ENCODE measurements at regions not wholly inside any gene's neighbourhood (a gene's known extent, or its start where the extent isn't known, plus 50 kb on each side); places are given as distances from the start of the nearest gene placed in this dataset.

DNA sequence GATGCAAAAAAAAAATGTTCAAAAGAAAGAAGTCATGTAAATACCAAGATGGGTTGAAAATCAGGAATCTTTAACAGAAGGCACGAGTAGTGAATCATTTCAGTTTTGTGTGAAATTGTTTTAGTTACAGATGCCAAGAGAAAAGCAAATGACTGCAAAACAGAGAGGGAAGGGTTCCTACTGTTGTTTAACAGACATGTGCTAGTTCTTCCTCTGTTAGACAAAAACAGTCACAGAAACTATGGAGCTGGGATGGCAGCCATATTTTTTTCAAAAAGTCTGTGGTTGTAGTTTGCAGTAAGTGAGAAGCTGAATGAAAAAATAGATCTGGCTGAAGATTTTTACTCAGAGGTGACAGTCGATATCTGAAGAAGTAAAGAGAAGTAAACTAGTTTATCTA lies 511.9 kb downstream of the ZIC1 start:
- DNase-seq (ENCODE audit: low read depth in 3 of 3, low spot score in 2 of 3) = no peak

DNA sequence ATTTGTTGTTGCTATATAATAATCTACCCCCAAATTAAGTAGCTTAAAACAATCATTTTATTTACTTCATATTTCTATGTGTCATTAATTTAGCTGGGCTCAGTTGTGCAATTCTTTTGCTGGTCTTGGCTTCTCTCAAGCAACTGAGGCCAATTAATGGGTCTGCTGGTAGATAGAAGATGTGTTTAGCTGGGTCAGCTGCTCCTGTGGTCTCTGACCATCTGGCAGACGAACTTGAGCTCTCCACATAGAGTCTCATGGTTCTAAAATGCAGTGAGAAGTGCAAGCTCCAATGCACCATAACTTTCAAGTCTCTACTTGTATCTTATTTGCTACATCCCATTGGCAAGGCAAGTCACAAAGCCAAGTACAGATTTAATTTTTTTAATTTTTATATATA lies 515.6 kb downstream of the ZIC1 start:
- DNase-seq (ENCODE audit: low read depth in 3 of 3, low spot score in 2 of 3) = no peak

DNA sequence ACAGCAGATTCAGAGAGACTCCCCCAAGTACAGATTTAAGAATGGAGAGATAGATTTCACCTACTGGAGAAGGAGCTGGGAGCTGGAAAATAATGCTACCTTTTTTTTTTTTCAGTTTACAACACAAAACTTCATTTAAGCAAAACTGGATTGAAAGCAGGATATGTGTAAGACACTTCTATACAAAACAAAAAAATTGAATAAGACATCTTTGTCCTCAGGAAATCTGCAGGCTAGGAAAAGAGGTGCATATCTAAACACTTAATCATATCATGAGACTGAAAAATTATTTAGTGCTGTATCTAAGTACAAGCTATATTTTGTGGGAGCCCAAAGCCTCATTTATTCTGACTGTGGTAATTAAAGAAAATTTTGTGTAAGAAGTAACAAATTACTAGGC lies 516.1 kb downstream of the ZIC1 start:
- no peak for DNase-seq (ENCODE audit: low read depth in 3 of 3, low spot score in 2 of 3)

DNA sequence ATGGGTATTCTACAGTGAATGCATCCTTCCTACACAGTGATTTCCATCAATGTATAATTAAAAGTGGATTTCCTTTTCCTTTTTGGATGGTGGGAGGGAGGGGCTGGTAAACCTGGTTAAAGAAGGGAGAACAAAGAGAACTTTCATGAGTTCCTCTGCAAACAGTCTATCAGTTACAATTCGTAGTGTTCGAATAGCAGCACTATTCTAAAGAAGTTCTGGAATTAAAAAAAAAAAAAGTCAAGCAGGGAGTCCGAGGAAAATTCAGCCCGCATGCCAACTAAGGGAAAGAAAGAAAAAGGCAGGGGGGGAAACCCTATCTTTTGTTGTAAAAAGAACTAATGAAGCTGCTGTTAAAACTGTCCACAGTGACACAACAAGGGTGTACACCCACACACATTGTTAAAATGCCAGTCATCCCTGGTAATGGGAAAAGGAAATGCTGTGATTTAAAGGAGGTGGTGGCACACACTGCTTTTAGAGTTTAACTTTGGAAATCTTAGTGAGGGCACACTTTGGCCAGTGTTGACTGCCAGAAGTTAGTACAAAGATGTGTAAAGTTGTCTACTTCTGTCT lies 521.2 kb downstream of the ZIC1 start:
- peak in 2 of 3 donors; percentile 5 to 13 for DNase-seq (ENCODE audit: low read depth in 3 of 3, low spot score in 2 of 3)

DNA sequence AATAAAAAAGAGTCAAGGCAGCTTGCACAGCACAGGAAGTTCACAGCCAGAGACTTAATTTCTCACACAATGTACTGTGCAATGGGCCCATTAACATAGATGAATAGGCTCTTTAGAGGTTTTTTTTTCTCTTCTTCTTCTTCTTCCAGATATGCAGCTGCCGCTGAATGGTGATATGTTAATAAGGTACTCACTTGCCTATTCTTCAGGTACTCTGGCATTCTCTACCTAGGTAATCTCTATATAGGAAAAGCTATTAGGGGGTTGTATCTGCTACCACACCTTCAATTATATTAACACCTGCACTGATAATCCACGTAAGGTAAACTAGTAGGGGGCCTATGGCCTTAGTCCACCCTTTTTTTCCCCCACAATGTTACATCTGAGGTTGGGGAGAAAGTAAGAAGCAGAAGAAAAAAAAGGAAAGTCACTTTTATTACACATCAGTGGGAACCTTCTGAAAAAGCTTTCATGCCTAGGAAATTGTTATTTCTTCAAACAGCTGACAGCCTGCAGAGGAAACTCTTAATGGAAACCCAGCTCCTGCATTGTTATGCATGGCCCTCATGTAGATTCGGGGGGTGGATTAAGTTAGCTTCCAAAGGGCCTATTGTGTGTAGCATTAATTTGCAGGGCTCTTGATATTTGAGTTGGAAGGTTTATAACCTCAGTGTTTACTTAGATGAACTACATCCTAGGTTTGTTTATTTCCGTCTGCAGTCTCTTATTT lies 525.5 kb downstream of the ZIC1 start:
- DNase-seq (ENCODE audit: low read depth in 3 of 3, low spot score in 2 of 3) = no peak

DNA sequence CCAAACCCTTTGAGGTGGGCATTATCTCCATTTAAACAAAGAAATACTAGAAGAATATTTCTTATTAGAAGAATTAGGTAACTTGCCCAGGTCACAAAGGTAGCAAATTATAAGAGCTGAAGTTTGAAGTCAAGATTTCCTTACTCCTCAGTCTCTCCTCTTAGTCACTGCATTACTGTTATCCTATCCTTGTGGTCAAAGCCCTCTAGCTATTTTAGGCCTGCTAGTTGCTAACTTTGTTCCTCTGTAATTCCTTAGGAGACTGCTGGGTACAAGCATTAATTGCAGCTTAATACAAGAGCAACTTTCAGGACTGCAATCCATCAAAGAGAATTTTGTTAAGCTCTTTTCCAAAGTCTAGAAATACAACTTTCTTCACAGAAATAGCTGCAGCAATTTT lies 528.2 kb downstream of the ZIC1 start:
- DNase-seq (ENCODE audit: low read depth in 3 of 3, low spot score in 2 of 3) = no peak

DNA sequence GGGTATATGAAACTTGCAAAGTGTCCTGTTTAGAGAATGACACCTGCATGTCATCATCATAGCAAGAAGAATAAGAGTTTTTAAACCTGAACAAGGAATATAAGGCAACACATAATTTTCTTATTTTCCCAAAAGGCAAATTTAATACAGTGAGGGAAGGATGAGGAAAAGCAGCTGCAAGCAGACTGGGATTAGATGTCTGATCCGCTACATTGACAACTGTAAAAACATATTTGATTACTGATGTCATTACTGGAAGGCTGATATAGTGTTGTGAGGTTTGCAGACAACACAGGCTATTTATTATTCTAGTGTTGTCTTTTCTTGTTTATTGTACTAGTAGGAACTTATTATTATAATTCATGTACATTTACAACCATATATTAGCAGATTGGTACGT lies 528.7 kb downstream of the ZIC1 start:
- no peak for DNase-seq (ENCODE audit: low read depth in 3 of 3, low spot score in 2 of 3)

DNA sequence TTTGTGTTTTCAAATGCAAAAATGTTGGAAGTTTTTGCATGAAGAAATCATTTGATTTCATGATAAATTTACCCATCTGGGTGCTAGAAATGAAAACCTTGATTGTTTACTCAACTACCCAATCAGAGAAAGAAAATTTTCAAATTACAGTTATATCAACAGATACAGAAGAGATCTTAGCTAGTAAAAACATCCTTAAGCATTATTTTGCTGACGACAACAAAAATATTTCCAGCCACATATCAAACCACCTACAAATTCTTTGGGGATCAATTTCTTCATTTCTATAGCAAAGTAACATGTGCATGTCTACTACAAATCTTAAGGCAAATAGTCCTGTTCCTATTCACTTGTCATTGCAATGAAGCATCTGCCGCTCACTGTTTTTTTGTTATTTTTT lies 530.3 kb downstream of the ZIC1 start:
- no peak for DNase-seq (ENCODE audit: low read depth in 3 of 3, low spot score in 2 of 3)

DNA sequence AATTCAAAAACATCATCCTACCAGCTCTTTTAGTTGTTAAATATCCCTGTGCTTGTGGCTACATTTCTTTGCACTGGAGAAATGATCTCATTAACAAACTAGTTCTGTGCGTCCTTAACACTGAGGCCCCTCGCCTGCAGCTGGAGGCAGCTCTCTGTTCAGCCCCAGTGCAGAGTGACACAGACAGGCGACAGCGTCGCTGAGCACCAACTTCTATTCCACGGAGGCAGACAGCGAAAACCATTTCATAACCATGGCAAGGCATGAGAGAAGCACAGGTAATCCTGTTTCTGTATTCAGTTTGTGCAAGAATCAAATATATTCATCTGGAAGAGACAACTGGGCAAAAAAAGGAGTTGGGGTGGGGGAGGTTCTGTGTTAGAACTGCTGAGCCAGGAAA lies 530.7 kb downstream of the ZIC1 start:
- DNase-seq (ENCODE audit: low read depth in 3 of 3, low spot score in 2 of 3) = no peak

DNA sequence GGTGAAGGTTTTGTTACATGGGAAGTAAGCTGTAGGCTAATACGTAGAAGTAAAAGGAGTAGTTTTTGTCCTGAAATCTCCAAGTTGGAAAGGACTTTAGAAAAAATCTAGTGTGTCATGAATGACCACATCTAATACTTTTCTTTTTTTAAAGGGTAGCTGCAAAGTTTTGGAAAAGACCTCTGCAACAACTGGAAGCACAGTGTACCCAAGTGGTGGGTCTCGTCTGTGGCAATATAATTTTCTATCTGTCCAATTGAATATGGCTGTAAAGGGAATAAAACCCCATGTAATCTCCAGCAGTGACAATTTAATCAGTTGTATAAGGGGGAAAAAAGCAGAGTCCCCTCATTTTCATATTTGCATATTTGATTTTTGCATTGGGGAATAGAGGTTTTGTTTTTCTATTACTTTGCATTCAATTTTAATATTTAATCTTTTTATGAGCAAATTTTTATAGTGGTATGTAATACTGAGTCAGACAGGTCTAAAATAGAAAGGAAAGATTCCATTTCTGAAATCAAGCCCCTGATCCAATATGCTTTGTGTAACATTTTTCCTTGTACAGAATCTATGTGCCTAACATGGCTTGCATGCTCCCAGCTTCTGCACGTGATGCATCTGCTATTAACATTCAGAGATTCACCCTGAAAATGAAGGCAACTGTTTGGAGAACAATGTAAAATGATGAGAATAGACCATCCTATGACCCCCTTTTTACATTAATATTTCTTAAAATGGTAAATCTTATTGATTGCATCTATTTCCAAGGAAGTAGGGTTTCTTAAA lies 531.4 kb downstream of the ZIC1 start:
- DNase-seq (ENCODE audit: low read depth in 3 of 3, low spot score in 2 of 3) = no peak

DNA sequence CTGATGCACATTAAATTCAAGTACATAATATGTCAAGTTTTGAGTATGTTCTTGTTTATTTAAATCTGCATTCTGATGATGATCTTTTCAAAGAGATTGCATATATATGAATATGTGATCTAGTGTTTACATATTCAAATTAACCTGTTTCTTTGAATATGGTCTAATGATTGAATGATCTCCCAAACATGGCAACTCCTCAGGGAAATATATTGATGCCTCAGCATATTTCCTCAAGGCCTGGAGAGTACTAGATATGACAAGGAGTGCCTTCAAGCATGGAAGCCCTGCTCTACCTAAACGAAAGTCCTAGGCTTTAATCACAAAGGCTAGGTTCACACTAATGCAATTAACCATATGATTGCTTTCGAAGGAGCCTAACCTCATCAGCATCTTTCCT lies 532.8 kb downstream of the ZIC1 start:
- DNase-seq (ENCODE audit: low read depth in 3 of 3, low spot score in 2 of 3) = no peak

DNA sequence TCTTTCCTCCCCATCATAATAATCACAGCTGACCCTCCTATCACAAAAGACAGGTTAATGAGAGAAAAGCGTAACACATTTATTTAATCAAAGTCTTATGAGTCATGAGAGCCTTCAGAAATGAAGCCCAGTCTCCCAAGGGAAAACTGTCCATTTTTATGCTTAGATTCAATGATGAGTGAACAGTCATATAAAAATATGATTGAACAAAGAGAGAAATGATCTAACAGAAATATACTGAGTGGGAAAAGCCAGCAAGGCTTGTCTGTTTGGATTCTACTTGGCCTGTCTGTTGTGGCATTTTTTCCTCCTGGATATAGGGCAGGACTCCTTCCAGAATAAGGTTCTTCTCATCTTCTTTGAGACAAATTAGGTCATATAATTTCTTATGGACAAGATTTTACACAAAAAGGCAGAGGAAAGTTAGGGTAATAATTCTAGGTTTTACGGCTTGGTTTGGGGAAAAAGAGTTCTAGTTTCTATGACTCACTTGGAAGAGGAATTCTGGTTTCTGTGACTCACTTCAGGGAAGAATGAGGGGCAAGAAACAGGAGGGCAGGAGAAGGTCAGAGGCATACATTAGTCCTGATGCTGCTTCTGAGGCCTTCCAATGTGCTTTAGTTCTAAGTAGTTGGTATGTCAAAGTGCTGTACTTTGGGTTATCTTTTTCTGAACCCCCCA lies 534.2 kb downstream of the ZIC1 start:
- no peak for DNase-seq (ENCODE audit: low read depth in 3 of 3, low spot score in 2 of 3)

DNA sequence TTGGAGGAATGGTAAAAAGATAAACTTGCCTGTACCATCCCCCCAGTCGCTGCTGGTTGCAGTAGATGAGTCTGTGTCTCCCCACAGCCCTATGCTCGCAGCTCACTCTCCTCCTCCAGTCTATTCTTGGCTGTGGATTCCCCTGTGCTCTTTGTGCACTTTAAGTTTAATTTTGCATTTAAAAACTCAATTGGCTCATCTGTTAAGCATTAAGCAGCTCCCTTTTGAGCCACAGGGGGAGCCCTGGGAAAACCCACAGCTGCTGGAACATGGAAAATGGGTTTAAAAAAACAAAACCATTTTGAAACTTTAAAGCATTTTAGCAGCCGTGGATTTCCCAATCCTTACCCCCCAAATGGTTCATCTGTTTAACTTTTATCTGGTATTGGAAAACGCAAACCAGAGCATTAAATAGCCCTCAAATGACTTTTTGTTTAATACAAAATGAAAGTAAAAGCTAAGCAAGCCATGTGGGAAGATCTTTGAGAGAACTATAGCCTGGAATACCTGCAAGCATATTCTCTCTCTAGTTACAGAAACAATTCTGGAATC lies 536.9 kb downstream of the ZIC1 start:
- peak in 2 of 3 donors; percentile 7 to 16 for DNase-seq (ENCODE audit: low read depth in 3 of 3, low spot score in 2 of 3)

DNA sequence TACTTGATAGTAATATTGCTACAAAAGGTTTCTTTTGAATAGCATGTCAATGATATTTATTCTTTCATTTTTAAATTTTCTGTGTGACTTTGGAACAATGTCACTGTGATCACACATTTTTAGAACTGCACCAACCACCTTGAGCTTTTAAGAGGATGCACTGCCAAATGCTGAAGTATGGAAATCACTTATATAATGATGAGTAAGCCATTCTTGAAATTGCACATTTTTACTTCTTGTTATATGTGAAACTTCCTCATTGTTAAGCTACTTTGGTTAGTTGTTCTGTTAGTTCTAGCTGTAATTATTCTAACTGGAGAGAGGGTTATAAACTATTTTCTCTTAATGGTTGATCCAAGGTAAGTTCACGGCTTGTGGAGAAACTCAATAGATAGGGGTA lies 547.5 kb downstream of the ZIC1 start:
- DNase-seq (ENCODE audit: low read depth in 3 of 3, low spot score in 2 of 3) = no peak

DNA sequence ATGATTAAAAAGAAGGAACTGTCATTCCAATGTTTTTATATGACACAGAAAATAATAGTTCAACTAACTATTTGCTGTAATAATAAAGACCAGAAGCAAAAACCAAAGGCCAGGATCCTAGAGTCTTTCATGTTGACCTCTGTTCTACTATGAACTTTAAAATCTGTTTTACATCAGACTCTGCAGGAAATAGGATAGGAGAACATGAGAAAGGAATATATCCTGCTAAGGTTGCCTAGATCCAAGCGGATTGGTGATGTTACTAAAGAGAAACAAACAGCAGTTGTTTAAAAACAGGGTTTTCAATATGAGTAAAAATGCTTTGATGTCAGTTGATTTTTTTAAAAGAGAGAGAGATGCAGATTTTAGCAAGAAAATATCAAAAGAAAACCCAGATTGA lies 549.6 kb downstream of the ZIC1 start:
- no peak for DNase-seq (ENCODE audit: low read depth in 3 of 3, low spot score in 2 of 3)

DNA sequence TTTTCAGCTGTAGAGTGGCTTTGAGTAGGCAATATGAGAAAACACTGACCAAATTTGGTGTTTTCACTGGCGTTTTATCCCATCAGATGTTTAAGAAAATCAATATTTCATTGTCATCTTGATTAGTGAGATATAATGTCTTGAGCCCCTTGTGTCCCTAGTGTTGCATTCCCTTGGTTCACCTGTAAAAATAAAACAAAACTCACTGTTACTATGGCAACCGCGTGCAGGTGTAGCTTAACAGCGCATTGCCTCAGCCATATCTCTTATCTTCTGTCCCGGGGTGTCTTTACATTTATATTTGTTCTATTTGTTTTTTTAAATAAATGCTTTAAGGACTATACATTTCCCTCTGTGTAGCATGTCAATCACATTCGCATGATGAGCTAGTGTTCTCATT lies 551.6 kb downstream of the ZIC1 start:
- DNase-seq (ENCODE audit: low read depth in 3 of 3, low spot score in 2 of 3) = no peak

DNA sequence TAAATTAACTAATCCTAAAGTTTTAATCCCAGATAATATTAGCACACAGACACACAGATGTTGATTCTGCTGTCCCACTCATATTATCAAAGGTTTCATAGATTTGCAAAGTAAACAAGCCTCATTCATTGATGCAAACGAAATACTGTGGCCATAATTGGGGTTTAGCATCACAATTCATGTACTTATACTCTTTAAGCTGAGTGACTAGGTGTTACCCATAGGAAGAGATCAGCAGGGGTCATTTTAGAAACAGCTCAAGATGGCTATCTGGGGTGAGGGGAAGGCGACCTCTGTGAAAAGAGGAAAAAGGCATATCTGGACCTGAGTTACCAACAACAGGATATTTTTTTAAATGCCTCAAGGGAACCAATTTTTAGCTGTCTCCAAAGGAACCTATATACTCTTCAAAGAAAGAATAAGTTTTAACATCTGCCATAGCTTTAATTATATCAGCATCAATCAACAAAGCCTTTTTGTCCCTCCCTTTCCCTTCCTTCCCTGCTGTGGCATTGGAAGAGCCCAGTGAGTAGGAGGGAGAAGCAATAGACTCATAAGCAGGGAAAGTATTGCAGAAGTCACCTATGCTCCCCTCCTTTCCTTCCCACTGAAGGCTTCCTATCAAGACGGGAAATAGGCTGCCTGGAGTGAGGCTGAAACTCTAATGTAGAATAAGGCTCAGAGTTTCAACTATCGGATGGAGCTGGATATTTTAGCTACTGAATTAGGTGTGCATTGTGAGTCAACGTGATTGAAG lies 553.4 kb downstream of the ZIC1 start:
- no peak for DNase-seq (ENCODE audit: low read depth in 3 of 3, low spot score in 2 of 3)

DNA sequence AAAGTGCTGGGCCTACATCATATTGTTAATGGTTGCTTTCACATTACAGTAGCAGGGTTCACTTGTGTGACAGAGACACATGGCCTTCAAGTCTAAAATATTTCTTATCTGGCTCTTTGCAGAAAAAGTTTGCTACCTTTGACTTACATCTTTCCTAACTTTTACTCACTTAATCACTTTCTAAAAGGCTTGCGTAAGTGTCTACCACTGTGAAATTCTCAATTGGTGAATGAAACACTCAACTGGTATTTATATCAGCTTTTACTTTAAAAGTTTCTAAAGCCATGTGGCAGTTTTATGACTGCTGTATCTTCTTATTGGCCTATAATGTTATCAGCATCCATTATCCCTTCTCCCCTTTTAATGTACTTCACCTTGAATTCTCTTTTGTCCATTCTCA lies 554.5 kb downstream of the ZIC1 start:
- DNase-seq (ENCODE audit: low read depth in 3 of 3, low spot score in 2 of 3) = no peak

DNA sequence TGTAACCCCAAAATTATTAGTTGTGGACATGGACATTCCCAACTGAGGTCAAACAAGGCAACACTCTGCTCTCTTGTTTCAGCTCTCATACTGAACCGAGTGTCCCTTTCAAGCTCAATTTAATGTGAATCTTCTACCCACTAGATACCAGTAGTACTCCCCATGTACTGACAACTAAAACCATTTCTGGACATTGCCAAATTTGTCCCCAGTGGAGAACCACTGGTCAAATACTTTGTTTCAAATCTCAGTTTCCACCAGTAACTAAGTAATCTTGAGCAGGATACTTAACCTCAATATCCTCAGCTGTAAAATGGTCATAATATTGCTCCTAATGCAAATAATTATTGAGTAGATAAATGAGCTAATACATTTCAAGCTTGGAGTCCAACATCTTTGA lies 566.0 kb downstream of the ZIC1 start:
- DNase-seq (ENCODE audit: low read depth in 3 of 3, low spot score in 2 of 3) = no peak

DNA sequence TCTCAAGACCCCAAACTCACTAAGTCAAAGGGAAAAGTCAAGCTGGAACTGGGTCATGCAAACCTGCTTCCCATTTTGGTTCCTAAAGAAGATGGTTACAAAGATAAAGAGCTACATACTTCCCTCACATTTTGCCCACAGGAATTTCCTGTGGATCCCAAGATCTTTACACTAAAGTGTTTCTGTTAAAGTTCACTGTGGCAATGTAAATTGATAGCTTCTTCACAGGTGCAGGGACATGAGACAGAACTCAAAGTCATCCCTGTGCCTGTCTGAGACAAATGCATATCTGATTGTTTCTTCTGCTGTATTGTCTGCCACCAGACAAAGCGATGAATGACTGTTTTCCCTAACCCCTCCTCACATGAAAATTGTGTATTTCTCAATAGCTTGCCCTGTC lies 567.8 kb downstream of the ZIC1 start:
- DNase-seq (ENCODE audit: low read depth in 3 of 3, low spot score in 2 of 3) = no peak

DNA sequence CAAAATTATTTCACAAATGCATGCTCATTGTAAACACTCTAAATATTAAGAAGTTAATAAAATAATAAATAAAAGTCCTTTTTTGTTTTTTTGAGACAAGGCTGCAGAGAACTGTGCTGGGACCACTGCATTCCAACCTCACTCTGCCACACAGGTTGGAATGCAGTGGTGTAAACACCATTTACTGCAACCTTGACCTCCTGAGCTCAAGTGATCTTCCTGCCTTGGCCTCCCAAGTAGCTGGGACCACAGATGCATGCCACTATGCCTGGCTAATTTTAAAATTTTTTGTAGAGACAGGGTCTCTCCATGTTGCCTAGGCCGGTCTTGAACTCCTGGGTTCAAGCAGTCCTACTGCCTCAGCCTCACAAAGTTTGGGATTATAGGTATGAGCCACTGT lies 578.4 kb downstream of the ZIC1 start:
- no peak for DNase-seq (ENCODE audit: low read depth in 3 of 3, low spot score in 2 of 3)
